GM21423 (cell line): ENCODE measurements at regions not wholly inside any gene's neighbourhood (a gene's known extent, or its start where the extent isn't known, plus 50 kb on each side); places are given as distances from the start of the nearest gene placed in this dataset.
"Not testable (repeated sequence)": the region's sequence is repeated elsewhere in the genome, so short reads cannot be mapped to it uniquely, and the experiment has no call there.

Experiments used
- ATAC-seq: cut with Tn5 transposase; IDR thresholded peaks from one replicate; pipeline ENCODE4 v1.9.1; 2021; ENCODE audit warnings: mild to moderate bottlenecking, moderate library complexity; ENCODE audit not compliant: unreplicated experiment

- ATAC-seq, result not testable (repeated sequence)
Measured at GRCh38 chr10:30703446-30703845, 73.9 kb upstream of the LYZL2 start.

GRCh38 chr10:30702860-30703259 lies 73.3 kb upstream of the LYZL2 start:
- no peak for ATAC-seq

- ATAC-seq, result peak; percentile 51
Measured at GRCh38 chr10:30701451-30702173, 72.1 kb upstream of the LYZL2 start.

- no peak for ATAC-seq
Measured at GRCh38 chr10:30697806-30698205, 68.3 kb upstream of the LYZL2 start.

- not testable (repeated sequence) for ATAC-seq
Measured at GRCh38 chr10:30697221-30697620, 67.7 kb upstream of the LYZL2 start.

- not testable (repeated sequence) for ATAC-seq
Measured at GRCh38 chr10:30696416-30697185, 67.0 kb upstream of the LYZL2 start.

GRCh38 chr10:30695481-30696236 lies 66.1 kb upstream of the LYZL2 start:
- not testable (repeated sequence) for ATAC-seq

- no peak for ATAC-seq
Measured at GRCh38 chr10:30694518-30695228, 65.1 kb upstream of the LYZL2 start.

GRCh38 chr10:30691639-30692015 lies 62.1 kb upstream of the LYZL2 start:
- ATAC-seq, result no peak

- not testable (repeated sequence) for ATAC-seq
Measured at GRCh38 chr10:30690948-30691638, 61.5 kb upstream of the LYZL2 start.

GRCh38 chr10:30688456-30688855 lies 58.9 kb upstream of the LYZL2 start:
- no peak for ATAC-seq

GRCh38 chr10:30687698-30688213 lies 58.2 kb upstream of the LYZL2 start:
- ATAC-seq, result no peak

- ATAC-seq, result no peak
Measured at GRCh38 chr10:30686708-30687107, 57.2 kb upstream of the LYZL2 start.

- no peak for ATAC-seq
Measured at GRCh38 chr10:30683496-30683895, 53.9 kb upstream of the LYZL2 start.

GRCh38 chr10:30682377-30683199 lies 53.0 kb upstream of the LYZL2 start:
- not testable (repeated sequence) for ATAC-seq

- ATAC-seq, result no peak
Measured at GRCh38 chr10:30680908-30681307, 51.4 kb upstream of the LYZL2 start.
